SH-SY5Y (cell line): ENCODE measurements at regions not wholly inside any gene's neighbourhood (a gene's known extent, or its start where the extent isn't known, plus 50 kb on each side); places are given as distances from the start of the nearest gene placed in this dataset.

Source experiments
- GATA2 ChIP-seq: IDR thresholded peaks from 2 replicates; pipeline ENCODE4 v1.6.1; 2011; ENCODE audit warnings: mild to moderate bottlenecking, low read depth, low read length
- GATA3 ChIP-seq: IDR thresholded peaks from 2 replicates; pipeline ENCODE4 v1.6.1; 2011; ENCODE audit warnings: low read depth, mild to moderate bottlenecking, low read length, moderate library complexity

- TF ChIP-seq GATA3 (no peak), GATA2 (no peak)
These were observed 364.3 kb upstream of the SPHKAP start for GRCh38 chr2:228545748-228546145.

- TF ChIP-seq GATA3: no peak
- TF ChIP-seq GATA2: no peak
These were observed 363.7 kb upstream of the SPHKAP start for GRCh38 chr2:228545041-228545747.

GRCh38 chr2:228543117-228543516 is 361.6 kb upstream of the SPHKAP start:
- TF ChIP-seq GATA3: no peak
- no peak for TF ChIP-seq GATA2

- no peak for TF ChIP-seq GATA2
- no peak for TF ChIP-seq GATA3
These were observed 360.8 kb upstream of the SPHKAP start for GRCh38 chr2:228542277-228542676.

- no peak for TF ChIP-seq GATA3
These were observed 360.3 kb upstream of the SPHKAP start for GRCh38 chr2:228541789-228542188.

GRCh38 chr2:228540976-228541375 is 359.5 kb upstream of the SPHKAP start:
- TF ChIP-seq GATA2 (no peak), GATA3 (no peak)

- TF ChIP-seq GATA3 (no peak), GATA2 (no peak)
These were observed 353.9 kb upstream of the SPHKAP start for GRCh38 chr2:228535396-228535795.

GRCh38 chr2:228533156-228533555 is 351.7 kb upstream of the SPHKAP start:
- TF ChIP-seq GATA3 (no peak), GATA2 (no peak)

GRCh38 chr2:228532233-228532632 is 350.7 kb upstream of the SPHKAP start:
- TF ChIP-seq GATA3 (no peak), GATA2 (no peak)

- TF ChIP-seq GATA3: no peak
- no peak for TF ChIP-seq GATA2
These were observed 345.9 kb upstream of the SPHKAP start for GRCh38 chr2:228527197-228527881.

- TF ChIP-seq GATA2: no peak
- TF ChIP-seq GATA3: no peak
These were observed 345.2 kb upstream of the SPHKAP start for GRCh38 chr2:228526687-228527086.

GRCh38 chr2:228522977-228523376 is 341.5 kb upstream of the SPHKAP start:
- TF ChIP-seq GATA3 (no peak), GATA2 (no peak)

- TF ChIP-seq GATA3: no peak
- no peak for TF ChIP-seq GATA2
These were observed 340.8 kb upstream of the SPHKAP start for GRCh38 chr2:228522276-228522675.

- TF ChIP-seq GATA3: no peak
- TF ChIP-seq GATA2: no peak
These were observed 338.1 kb upstream of the SPHKAP start for GRCh38 chr2:228519561-228519960.

GRCh38 chr2:228516019-228516418 is 334.5 kb upstream of the SPHKAP start:
- TF ChIP-seq GATA3 (no peak), GATA2 (no peak)
